Activated gamma-delta T cell treated with anti-CD3 and anti-CD28 coated beads, Interleukin-2, amount 50 U/mL, for 16 hours (primary cell): ENCODE measurements at regions not wholly inside any gene's neighbourhood (a gene's known extent, or its start where the extent isn't known, plus 50 kb on each side); places are given as distances from the start of the nearest gene placed in this dataset.

Experiments used
- DNase-seq: peaks from one replicate; pipeline ENCODE4 v3.0.0-alpha.2; 2020; ENCODE audit warnings: low read depth

- DNase-seq = no peak
Observed at GRCh38 chr1:91148641-91149069, 126.8 kb upstream of the ZNF644 start.

- DNase-seq = no peak
Observed at GRCh38 chr1:91141858-91142257, 120.0 kb upstream of the ZNF644 start.

DNA sequence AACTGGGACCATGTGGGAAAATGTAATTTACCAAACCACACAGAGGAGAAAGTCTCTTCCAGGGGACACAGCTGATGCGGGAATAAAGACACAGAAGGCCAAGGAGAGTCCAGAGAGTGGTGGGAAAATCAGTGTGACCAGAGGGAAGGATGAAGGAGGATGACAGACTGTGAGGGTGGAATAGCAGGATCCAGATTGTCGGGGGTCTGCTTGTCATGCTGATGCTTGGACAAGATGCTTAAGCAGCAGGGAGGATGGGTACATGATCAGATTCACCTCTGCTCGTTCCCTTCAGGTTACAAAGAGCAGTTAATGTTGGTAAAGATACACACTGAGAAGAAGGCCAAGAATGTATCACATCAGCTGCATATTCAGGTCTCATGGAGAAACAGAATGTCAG, 117.1 kb upstream of the ZNF644 start:
- no peak for DNase-seq

GRCh38 chr1:91137173-91137852, 115.5 kb upstream of the ZNF644 start:
- no peak for DNase-seq

GRCh38 chr1:91135799-91136198, 114.0 kb upstream of the ZNF644 start:
- DNase-seq = no peak

DNA sequence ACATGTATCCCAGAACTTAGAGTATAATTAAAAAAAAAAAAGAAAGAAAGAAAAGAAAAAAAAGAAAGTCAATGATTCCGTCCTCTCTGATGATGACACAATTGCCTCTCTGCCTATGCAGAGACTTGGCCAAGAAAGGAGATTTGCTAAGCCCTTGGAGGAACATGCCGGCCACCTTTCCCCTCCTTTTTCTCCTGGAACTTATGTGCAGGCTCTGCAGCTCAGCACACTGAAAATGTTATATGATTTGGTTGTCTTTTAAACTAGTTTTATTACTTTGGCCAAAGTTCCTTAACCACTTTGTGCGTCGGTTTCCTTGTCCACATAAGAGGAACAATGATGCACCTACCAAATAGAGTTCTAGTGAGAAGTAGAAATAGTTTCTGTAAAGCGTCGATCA, 111.4 kb upstream of the ZNF644 start:
- DNase-seq = no peak

DNA sequence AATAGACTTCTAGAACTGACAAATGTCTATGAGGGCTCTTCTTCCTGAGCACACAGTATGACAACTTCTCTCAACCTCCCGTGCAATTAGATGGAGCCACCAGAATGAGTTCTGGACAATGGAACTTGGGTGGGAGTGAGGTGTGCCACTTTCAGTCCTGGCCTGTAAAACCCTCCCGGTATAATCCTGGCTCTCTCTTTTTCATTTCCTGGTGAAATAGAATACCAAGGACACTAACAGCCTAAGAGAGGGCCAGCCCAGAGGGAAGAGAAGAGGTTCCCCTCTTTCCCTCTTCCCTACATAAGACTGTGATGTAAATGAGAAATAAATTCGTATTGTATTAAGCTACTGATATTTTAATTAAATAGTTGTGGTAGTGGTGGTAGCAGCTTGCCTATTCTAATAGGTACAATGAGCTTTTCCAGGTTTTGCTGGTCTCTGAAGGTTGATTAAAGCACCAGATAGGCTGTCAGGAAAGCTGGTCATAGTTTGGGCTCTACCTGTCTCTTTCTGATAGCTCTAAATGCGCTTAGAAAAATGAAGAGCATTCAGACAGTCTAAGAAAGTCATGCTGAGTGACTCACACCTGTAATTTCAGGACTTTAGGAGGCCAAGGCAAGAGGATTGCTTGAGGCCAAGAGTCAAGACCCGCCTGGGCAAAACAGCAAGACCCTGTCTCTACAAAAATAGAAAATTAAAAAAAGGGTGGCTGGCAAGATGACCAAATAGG, 108.6 kb upstream of the ZNF644 start:
- DNase-seq = no peak

DNA sequence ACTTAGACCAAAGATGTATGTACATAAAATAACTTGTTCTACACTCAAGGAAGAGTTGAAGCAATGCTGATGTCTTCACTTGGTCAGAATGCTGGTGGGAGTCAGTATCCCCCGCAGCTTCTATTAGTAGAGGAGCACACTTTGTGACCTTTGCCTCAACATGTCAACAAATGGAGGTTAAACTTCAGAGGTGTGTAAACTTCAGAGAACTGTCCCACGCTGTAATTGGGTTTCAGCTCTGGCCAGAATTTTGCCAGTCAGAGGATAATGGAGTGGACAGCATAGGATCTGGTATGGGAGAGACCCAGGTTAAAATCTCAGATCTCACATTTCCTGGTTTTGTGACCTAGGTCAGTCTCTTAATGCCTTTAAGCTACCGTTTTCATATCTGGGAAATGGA, 107.6 kb upstream of the ZNF644 start:
- no peak for DNase-seq

DNA sequence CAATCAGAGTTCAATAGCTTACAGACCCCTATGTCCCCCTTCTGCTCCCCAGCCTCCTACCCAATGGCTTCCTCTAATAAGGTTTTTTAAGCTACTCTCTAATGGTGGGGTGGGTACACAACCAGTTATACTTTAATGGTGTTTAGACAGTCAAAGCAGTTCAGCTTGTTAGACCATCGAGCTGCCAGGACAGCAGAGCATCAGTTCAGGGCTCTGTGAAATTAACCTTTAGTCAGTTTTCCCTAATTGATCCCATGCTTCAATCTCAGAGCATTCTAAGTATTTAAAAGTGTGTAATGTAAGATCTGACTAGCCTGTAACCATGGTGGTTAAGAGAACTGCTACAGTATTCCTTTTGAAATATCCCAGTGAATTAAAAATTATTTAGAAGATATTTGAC, 107.2 kb upstream of the ZNF644 start:
- DNase-seq = no peak

GRCh38 chr1:91124989-91125417, 103.2 kb upstream of the ZNF644 start:
- no peak for DNase-seq

DNA sequence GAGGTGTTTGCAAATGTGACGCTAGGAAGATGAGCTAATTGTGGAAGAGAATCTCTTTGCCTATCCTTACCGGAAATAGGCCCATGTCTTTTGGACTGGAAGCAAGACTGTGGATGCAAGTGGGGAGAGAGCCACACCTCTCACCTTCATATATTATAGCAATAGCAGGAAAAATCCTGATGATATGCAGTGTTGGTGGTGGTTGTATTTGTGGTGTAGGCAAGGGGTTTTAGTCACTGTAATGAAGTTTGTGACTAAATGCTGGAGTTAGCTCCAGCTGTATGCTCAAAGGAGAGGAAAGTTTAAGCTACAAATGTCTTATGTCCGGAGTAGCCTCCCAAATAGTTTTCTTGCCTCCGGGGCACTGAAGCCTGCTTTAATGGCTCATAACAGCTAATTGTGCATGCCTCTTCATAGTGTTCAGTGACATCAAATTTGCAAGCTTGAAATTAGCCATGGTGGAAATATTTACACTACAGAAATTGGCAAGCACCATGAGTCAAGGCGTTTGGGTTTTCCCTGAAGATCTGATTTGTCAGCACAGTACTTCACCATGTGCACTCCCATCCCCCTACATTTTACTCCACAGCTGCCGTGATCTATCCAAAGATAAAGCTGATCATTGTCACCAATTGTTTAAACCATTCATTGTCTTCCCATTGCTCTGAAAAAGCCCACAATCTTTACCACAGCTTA, 102.6 kb upstream of the ZNF644 start:
- DNase-seq = no peak

DNA sequence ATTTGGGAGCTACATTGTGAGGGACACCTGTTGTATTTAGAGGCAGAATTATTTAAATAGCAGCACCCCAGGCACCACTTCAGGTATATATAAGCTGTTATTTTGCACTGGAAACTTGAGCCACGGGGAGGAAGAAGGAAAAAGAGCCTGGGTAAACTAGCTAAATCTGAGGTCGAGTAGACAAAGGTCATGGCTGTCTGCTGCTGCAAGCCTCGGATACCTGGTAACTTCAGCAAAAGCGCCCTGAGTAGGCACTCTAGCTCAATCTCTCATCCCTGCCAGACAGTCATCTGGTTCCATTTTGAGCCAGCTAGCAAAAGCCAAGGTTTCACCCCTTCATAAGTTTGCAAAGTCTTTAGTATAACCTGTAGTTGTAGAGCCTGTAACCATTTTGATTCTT, 101.9 kb upstream of the ZNF644 start:
- DNase-seq = no peak

GRCh38 chr1:91123319-91123718, 101.5 kb upstream of the ZNF644 start:
- DNase-seq = no peak

- DNase-seq = no peak
Observed at GRCh38 chr1:91122106-91122717, 100.4 kb upstream of the ZNF644 start.

DNA sequence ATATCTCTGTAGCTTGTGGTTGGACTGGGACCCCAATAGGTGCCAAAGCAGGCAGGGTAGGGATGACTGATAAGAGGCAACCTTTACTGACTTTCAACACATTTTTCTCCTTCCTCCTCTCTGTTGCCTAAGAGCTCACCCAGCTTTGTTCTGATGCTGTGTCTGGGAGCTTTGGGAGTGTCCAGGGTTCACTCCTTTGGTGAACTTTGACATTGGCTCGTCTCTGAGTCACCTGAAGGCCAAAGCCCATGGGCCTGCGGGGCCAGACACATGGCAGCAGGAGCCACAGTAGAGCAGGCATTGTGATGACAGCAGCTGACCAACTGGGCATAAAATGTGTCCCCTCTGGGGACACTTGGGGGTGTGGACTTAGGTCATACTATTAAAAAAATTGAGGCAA, 99.5 kb upstream of the ZNF644 start:
- no peak for DNase-seq

GRCh38 chr1:91120936-91121335, 99.1 kb upstream of the ZNF644 start:
- DNase-seq = no peak

GRCh38 chr1:91120421-91120820, 98.6 kb upstream of the ZNF644 start:
- no peak for DNase-seq

DNA sequence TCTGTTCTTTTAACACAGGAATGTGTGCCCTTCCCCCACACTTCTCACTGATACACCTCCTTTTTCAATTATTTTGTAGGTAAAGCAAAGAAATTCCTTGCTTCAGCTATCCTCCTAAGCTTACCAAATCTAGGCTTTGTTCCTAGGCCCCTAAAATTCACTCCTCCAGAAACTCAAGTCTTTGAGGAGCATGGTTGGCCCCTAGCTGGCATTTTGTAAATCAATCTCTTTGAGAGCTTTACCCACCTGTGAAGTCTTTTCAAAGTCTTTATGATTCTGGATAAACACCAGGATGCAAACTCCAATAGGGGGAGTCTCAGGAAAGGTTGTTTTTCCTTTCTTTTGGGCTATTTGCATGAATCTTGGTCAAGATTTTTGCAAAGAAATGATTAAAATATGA, 82.9 kb upstream of the ZNF644 start:
- no peak for DNase-seq

GRCh38 chr1:91101328-91101727, 79.5 kb upstream of the ZNF644 start:
- no peak for DNase-seq

DNA sequence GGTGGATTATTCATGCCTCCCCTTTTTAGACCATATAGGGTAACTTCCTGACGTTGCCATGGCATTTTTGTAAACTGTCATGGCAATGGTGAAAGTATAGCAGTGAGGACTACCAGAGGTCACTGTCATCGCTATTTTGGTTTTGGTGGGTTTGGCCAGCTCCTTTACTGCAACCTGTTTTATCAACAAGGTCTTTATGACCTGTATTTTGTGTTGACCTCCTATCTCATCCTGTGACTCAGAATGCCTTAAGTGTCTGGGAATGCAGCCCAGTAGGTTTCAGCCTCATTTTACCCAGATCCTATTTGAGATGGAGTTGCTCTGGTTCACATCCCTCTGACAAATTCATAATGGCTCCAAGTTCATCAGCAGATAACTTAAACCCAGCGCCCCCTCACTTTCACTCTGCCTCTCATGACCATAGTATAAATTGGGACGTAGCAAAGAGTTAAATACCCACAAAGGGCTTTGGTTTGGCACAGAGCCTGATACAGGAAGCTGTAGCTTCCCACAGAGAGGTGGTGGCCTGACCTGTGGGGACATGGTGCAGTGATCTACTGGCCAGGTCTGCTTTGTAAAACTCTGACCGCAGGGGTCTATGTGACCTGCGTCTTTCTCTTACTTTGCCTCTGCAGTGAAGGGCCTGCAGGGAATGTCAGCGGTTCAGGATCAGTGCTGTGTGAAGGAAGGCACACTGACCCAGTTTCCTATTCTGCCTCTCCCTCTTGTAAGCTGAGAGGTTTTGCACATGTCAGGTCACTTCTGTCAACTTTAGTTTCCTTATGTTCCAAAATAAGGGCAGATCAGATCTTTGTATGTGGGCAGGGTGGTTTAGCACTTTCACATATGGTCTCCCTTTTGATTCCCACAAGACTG, 78.1 kb upstream of the ZNF644 start:
- DNase-seq = no peak

- no peak for DNase-seq
Observed at GRCh38 chr1:91098299-91098906, 76.6 kb upstream of the ZNF644 start.
